ENCODE measurements at regions not wholly inside any gene's neighbourhood (a gene's known extent, or its start where the extent isn't known, plus 50 kb on each side); places are given as distances from the start of the nearest gene placed in this dataset.

- no peak overlapping the region for H3K4me3 ChIP-seq (ENCODE audit: low read depth, low read length)
- DNase-seq (ENCODE audit: low read depth) = no peak
- no peak for TF ChIP-seq CTCF (IDR thresholded peaks at IDR 0.05; ENCODE audit: insufficient read depth, low read depth, low read length, missing control alignments)
Measured at GRCh38 chr20:56840716-56841261, 211.7 kb downstream of the TFAP2C start.

GRCh38 chr20:56841346-56841908 lies 212.3 kb downstream of the TFAP2C start:
- H3K4me3 ChIP-seq (ENCODE audit: low read depth, low read length) = no peak overlapping the region
- no peak for DNase-seq (ENCODE audit: low read depth)
- no peak for TF ChIP-seq CTCF (IDR thresholded peaks at IDR 0.05; ENCODE audit: insufficient read depth, low read depth, low read length, missing control alignments)

DNA sequence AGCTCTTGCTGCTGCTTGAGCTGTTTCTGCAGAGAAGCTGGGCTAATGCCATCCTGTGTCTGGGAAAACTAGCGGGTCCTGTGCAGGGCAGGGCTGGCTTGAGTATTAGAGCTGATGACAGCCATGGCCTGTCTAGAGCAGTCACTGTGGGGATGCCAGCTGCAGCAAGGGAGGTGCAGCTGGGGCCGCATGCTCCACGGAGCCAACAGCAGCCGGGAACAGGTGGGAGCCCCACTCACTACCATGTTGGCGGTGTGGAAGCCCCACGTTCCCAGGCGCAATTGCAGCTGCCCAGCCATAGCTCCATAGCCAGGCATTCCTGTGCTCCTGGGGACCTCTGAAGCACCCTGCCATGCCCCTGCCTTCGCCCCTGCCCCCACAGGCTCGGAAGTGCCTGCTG lies 212.9 kb downstream of the TFAP2C start:
- TF ChIP-seq CTCF (IDR thresholded peaks at IDR 0.05; ENCODE audit: insufficient read depth, low read depth, low read length, missing control alignments) = no peak
- no peak for DNase-seq (ENCODE audit: low read depth)
- H3K4me3 ChIP-seq (ENCODE audit: low read depth, low read length) = no peak overlapping the region

GRCh38 chr20:56843386-56843785 lies 214.3 kb downstream of the TFAP2C start:
- H3K4me3 ChIP-seq (ENCODE audit: low read depth, low read length) = no peak overlapping the region
- TF ChIP-seq CTCF (IDR thresholded peaks at IDR 0.05; ENCODE audit: insufficient read depth, low read depth, low read length, missing control alignments) = no peak
- no peak for DNase-seq (ENCODE audit: low read depth)

GRCh38 chr20:56843817-56844216 lies 214.7 kb downstream of the TFAP2C start:
- no peak overlapping the region for H3K4me3 ChIP-seq (ENCODE audit: low read depth, low read length)
- TF ChIP-seq CTCF (IDR thresholded peaks at IDR 0.05; ENCODE audit: insufficient read depth, low read depth, low read length, missing control alignments) = no peak
- DNase-seq (ENCODE audit: low read depth) = no peak

DNA sequence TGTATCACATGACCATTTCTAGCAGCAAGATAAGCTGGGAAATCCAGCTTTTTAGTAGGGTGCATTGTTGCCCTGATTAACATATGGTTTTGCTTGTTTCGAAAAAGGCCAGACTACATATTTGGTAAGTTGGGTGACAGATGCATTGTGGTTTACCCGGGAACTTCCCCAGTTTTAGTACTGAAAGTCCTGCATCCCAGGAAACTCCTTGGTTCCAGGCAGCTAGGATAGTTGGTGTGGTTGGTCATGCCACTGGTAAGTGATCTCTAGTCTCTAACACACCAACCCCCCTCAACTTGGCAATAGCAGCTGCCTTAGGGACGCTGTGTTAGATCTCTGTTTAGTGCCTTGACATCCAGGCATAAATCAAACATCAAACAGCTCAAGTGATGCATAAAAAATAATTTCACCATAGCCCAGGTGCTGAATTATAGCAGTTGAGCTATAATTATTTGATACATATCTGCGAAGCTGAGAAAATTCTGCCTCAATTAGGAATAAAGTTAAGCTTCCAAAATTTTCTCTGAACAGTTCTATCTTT lies 216.5 kb downstream of the TFAP2C start:
- no peak overlapping the region for H3K4me3 ChIP-seq (ENCODE audit: low read depth, low read length)
- TF ChIP-seq CTCF (IDR thresholded peaks at IDR 0.05; ENCODE audit: insufficient read depth, low read depth, low read length, missing control alignments) = no peak
- no peak for DNase-seq (ENCODE audit: low read depth)

- no peak overlapping the region for H3K4me3 ChIP-seq (ENCODE audit: low read depth, low read length)
- DNase-seq (ENCODE audit: low read depth) = no peak
- no peak for TF ChIP-seq CTCF (IDR thresholded peaks at IDR 0.05; ENCODE audit: insufficient read depth, low read depth, low read length, missing control alignments)
Measured at GRCh38 chr20:56848561-56848960, 219.5 kb downstream of the TFAP2C start.
